ENCODE measurements at regions not wholly inside any gene's neighbourhood (a gene's known extent, or its start where the extent isn't known, plus 50 kb on each side); places are given as distances from the start of the nearest gene placed in this dataset.

GRCh38 chr5:89275066-89275855, 392.3 kb upstream of the MEF2C start:
- Histone ChIP-seq H3K27me3 (no peaks in the 10 kb centered on the region), H3K36me3 (no peaks in the 10 kb centered on the region), H3K4me3 (no peak overlapping the region), H3K9me3 (no peaks in the 10 kb centered on the region), H3K4me1 (no peaks in the 10 kb centered on the region), H3K27ac (no peak overlapping the region)
- no peak for DNase-seq (ENCODE audit: low spot score in 2 of 2)
- TF ChIP-seq POLR2AphosphoS5 (IDR thresholded peaks at IDR 0.05) = no peak
- TF ChIP-seq POLR2A (IDR thresholded peaks at IDR 0.05) = no peak
- TF ChIP-seq, protein P1, sequence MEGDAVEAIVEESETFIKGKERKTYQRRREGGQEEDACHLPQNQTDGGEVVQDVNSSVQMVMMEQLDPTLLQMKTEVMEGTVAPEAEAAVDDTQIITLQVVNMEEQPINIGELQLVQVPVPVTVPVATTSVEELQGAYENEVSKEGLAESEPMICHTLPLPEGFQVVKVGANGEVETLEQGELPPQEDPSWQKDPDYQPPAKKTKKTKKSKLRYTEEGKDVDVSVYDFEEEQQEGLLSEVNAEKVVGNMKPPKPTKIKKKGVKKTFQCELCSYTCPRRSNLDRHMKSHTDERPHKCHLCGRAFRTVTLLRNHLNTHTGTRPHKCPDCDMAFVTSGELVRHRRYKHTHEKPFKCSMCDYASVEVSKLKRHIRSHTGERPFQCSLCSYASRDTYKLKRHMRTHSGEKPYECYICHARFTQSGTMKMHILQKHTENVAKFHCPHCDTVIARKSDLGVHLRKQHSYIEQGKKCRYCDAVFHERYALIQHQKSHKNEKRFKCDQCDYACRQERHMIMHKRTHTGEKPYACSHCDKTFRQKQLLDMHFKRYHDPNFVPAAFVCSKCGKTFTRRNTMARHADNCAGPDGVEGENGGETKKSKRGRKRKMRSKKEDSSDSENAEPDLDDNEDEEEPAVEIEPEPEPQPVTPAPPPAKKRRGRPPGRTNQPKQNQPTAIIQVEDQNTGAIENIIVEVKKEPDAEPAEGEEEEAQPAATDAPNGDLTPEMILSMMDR (IDR thresholded peaks at IDR 0.05) = no peak
- intact Hi-C loops (cut with DNase I; ENCODE audit: low total_unique reads) = loop anchor here (2.0 kb wide), 1 partner anchor 68 kb away; no protein-coding TSS in a partner anchor

DNA sequence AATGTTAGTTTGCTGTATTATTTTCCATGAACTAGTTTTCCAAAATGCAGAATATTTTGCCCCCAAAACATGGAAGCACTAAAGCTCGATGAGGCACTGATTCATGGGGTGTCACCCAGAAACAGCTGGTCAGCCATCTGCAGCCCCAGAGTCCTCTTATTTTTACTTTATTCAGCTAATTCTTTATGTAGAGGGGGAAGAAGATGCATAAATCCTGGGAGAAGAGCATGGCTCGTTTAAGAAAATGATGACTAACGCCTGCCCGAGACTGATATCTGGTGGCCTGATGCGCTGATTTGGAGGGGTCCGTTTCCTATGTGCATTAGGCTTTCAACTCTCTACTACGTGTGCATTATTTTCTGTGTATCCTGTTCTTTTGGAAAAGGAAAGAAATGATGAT, 390.3 kb upstream of the MEF2C start:
- H3K4me1 ChIP-seq = no peaks in the 10 kb centered on the region
- H3K27me3 ChIP-seq = no peaks in the 10 kb centered on the region
- no peaks in the 10 kb centered on the region for H3K9me3 ChIP-seq
- intact Hi-C loops (cut with DNase I; ENCODE audit: low total_unique reads) = no loop called here
- H3K27ac ChIP-seq = no peak overlapping the region
- DNase-seq (ENCODE audit: low spot score in 2 of 2) = no peak
- H3K4me3 ChIP-seq = no peak overlapping the region
- TF ChIP-seq POLR2AphosphoS5 (IDR thresholded peaks at IDR 0.05) = no peak
- TF ChIP-seq, protein P1 (IDR thresholded peaks at IDR 0.05) = no peak
- TF ChIP-seq POLR2A (IDR thresholded peaks at IDR 0.05) = no peak
- H3K36me3 ChIP-seq = no peaks in the 10 kb centered on the region

- intact Hi-C loops (cut with DNase I; ENCODE audit: low total_unique reads) = no loop called here
- no peak for TF ChIP-seq POLR2AphosphoS5 (IDR thresholded peaks at IDR 0.05)
These were observed 387.9 kb upstream of the MEF2C start for GRCh38 chr5:89270901-89271300.

GRCh38 chr5:89269721-89270120, 386.7 kb upstream of the MEF2C start:
- Histone ChIP-seq H3K27me3 (no peaks in the 10 kb centered on the region), H3K36me3 (no peaks in the 10 kb centered on the region), H3K4me3 (no peak overlapping the region), H3K4me1 (no peaks in the 10 kb centered on the region), H3K27ac (no peak overlapping the region), H3K9me3 (no peaks in the 10 kb centered on the region)
- no peak for DNase-seq (ENCODE audit: low spot score in 2 of 2)
- TF ChIP-seq POLR2AphosphoS5 (IDR thresholded peaks at IDR 0.05) (no peak), POLR2A (IDR thresholded peaks at IDR 0.05) (no peak)
- TF ChIP-seq, protein P1 (IDR thresholded peaks at IDR 0.05) = no peak
- intact Hi-C loops (cut with DNase I; ENCODE audit: low total_unique reads) = no loop called here

More at GRCh38 chr5:89270901-89271300, 387.9 kb upstream of the MEF2C start:
- Histone ChIP-seq H3K27me3 (no peaks in the 10 kb centered on the region), H3K9me3 (no peaks in the 10 kb centered on the region), H3K4me3 (no peak overlapping the region), H3K27ac (no peak overlapping the region), H3K4me1 (no peaks in the 10 kb centered on the region), H3K36me3 (no peaks in the 10 kb centered on the region)
- no peak for DNase-seq (ENCODE audit: low spot score in 2 of 2)

DNA sequence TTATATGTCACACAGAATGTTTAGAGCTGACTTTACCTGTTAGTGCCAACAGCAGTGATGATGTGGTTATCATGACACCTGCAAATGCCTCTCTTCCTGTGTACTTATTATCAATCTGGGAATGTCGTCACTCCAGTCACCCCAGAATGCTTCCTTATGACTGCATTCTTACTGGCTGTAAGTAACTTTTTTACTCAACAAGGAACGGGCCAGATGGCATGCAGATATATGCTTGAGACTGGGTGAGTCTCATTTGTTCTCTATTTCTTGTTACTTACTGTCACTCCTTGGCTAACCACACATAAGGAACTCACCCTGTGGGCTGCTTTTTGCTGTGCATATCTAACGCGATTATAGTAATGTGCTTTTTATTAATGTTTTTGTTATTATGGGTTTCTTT, 385.5 kb upstream of the MEF2C start:
- no peak overlapping the region for H3K27ac ChIP-seq
- intact Hi-C loops (cut with DNase I; ENCODE audit: low total_unique reads) = no loop called here
- TF ChIP-seq POLR2A (IDR thresholded peaks at IDR 0.05) = no peak
- TF ChIP-seq POLR2AphosphoS5 (IDR thresholded peaks at IDR 0.05) = no peak
- TF ChIP-seq, protein P1 (IDR thresholded peaks at IDR 0.05) = no peak

More for the DNA sequence above, 385.5 kb upstream of the MEF2C start:
- no peaks in the 10 kb centered on the region for H3K9me3 ChIP-seq
- H3K4me3 ChIP-seq = no peak overlapping the region
- no peaks in the 10 kb centered on the region for H3K27me3 ChIP-seq
- H3K36me3 ChIP-seq = no peaks in the 10 kb centered on the region
- DNase-seq (ENCODE audit: low spot score in 2 of 2) = no peak
- no peaks in the 10 kb centered on the region for H3K4me1 ChIP-seq
